ENCODE measurements at regions not wholly inside any gene's neighbourhood (a gene's known extent, or its start where the extent isn't known, plus 50 kb on each side); places are given as distances from the start of the nearest gene placed in this dataset.
"Not testable (repeated sequence)": the region's sequence is repeated elsewhere in the genome, so short reads cannot be mapped to it uniquely, and the experiment has no call there.

DNA sequence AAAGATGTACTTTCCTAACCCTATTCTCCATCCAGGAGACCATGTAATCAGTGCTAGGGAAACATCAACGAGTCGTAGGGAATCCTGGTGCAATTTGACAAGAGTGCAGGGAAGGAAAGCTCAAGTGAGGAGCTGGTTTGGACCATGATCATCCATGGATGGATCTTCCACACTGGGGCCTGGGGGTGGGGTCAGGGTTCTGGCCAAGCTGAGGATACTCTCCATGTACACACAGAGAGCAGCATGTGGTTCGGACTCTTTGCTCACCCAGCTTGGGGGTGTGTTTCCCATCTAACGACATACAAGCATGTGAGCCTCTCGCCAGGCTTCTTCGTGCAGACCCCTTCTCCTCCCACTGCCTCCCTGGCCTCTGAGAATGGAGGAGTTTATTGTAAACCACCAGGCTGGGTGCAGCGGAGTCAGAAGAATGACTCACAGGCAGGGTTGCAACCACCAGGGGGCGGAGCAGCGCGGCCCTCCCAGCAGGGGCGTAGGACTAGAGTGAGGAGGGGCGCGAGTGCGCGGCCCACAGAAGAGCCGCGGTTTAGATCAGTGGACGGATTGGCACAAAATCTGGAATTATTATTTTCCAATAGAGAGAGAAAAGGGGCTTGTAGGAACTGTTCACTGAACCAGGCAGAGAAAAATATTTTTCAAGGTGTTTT, 530.0 kb upstream of the B3GAT1 start:
- DNase-seq = not testable (repeated sequence)

- no peak for DNase-seq
These were observed 529.3 kb upstream of the B3GAT1 start for GRCh38 chr11:134941326-134941725.

GRCh38 chr11:134940441-134941126, 528.5 kb upstream of the B3GAT1 start:
- no peak for DNase-seq

- no peak for DNase-seq
These were observed 527.9 kb upstream of the B3GAT1 start for GRCh38 chr11:134939905-134940304.

GRCh38 chr11:134939031-134939430, 527.0 kb upstream of the B3GAT1 start:
- DNase-seq = no peak

DNA sequence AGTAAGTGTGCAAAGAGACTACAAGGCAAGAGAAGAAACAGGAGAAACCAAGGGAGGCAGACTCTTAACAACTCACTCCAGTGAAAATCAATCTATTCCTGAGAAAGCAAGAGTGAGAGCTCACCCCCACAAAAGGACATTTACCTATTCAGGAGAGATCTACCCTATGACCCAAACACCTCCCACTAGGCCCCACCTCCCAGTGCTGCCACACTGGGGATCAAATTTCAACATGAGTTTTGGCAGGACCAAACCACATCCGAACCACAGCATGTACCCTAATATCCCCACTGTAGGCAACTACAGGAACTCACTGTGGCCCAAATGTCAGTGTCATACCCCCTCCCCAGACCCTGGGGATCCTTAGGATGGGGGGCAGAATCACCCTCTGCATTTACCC, 526.2 kb upstream of the B3GAT1 start:
- no peak for DNase-seq

GRCh38 chr11:134937193-134937592, 525.2 kb upstream of the B3GAT1 start:
- DNase-seq = not testable (repeated sequence)

- DNase-seq = no peak
These were observed 520.7 kb upstream of the B3GAT1 start for GRCh38 chr11:134932761-134933160.

- no peak for DNase-seq
These were observed 513.4 kb upstream of the B3GAT1 start for GRCh38 chr11:134925432-134925831.

DNA sequence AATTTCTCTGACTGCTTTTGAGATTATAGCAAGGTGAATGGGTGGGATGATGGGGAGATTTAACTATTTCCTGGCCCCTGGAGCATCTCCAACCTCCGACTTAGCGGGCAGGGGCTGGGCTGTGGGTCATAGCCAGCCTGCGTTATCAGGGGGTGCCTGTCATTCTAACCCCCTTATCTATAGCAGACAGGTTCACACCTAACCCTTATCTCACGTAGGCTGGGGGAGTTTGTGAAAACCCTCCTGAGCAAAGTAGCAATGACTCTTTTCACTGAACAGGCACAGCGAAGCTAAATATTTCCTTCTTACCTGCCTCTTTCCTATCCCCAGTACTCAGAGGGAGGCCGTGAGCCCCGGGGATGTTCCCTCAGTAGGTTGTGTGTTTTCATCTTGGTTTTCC, 511.4 kb upstream of the B3GAT1 start:
- no peak for DNase-seq

GRCh38 chr11:134921938-134922337, 509.9 kb upstream of the B3GAT1 start:
- DNase-seq = no peak

- DNase-seq = no peak
These were observed 509.0 kb upstream of the B3GAT1 start for GRCh38 chr11:134920851-134921608.

DNA sequence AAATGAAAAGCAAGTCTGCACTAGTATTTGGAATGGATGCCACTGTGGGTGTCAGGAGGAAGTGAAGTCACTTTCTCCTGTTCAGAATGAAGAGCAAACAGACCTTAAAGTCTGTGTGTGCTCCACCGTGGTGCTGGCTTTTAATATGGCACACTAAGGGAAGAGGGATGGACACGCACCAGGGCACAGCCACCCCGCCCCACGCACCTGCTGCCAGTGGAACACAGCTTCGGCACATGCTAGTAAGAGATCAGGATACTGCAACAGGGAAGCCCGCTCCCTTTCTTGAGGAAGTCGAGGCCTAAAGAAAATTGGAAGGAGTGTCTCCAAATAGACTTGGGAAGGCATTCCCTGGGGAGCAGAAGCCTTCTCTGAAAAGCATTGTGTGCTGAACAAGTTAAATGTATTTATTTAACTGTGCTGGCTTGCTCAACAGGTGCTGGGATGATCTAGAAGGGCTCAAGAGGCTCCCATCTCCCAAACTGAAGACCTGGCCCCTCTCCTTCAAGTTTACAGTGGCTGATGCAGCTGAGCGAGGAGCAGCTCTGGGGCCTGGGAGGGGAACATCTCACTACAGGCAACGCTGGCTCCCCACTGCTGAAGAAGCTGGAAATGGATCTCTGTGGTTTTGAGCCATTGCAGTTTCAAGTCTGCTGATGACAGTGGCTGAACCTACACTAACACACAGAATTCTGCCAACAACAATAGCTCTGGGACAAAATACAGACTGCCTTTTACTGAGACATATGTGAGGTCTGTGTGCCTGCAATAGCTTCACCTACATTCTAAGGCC, 504.6 kb upstream of the B3GAT1 start:
- DNase-seq = no peak

GRCh38 chr11:134915881-134916280, 503.8 kb upstream of the B3GAT1 start:
- no peak for DNase-seq

DNA sequence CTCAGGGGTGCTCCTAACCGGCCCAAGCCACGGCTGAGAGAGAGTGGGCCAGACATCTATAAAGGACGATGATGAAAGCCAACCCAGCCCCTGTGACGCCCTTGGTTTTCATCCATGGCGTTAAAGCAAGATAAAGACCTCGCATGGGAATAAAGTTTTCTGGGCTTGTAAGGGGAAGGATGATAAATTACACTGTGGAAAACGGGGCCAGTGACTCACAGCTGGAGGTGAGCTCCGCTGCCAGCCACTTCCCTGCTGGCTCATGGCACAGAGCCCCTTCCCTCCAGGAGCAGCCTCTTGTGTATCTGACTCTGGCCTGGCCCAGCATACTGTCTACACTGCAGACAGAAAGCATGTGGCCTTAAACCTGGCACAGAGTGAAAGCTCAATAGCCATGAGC, 503.2 kb upstream of the B3GAT1 start:
- no peak for DNase-seq

DNA sequence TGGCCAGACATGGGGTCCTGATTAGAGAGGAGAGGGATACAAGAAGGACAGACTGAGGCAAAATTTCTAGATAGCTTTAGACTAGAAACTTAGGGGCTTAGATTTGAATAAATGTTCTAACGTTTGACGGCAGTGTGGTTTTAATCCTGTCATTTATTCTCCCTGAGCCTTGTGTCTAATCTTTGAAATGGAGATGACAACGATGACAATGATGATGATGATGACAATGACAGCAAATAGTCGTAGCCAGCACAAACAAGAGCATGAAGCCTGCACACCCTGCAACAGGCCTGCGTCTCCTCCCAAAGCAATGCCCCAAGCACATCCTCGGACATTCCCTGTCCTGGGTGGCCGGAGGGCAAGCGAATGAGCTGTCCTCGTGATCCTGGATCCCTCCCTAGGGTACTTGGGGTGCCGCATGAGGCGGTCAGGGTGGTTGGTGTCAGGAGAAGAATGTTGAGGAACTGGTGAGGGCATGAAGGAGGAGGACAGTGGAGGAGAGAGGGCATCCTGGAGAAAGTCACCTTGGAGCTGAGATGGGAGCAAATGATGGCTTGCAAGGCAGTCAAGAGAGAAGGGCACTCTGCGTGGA, 502.1 kb upstream of the B3GAT1 start:
- DNase-seq = no peak

GRCh38 chr11:134913391-134913790, 501.3 kb upstream of the B3GAT1 start:
- DNase-seq = no peak

DNA sequence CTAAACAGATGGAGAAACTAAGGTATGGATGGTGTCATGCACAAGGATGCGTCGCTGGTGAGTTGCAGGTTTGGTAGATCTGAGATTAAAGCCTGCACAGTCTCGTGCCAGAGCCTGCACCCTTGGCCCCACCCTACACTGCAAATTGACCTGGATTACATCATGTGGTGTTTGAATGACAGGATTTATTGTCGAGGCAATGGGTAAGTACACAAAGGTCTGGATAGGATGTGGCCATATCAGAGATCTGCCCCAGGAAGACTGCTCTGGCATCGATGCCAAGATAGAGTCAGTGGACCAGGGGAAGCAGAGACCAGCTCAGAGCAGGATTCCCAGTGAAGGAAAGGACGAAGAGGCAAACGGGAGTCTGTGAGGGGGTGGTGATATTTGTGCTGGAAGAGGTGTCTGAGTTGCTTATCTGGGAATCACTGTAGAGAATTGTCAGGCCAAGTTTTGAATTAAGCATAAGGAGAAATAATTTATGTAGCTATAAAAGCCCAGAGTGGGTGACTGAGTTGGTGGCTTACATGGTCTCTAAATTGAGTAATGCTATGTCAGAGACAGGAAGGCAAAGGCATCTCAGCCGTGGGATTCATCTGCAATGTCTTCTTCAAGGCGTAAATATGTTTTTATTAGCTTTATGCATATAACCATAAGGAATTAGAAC, 499.6 kb upstream of the B3GAT1 start:
- DNase-seq = no peak

DNA sequence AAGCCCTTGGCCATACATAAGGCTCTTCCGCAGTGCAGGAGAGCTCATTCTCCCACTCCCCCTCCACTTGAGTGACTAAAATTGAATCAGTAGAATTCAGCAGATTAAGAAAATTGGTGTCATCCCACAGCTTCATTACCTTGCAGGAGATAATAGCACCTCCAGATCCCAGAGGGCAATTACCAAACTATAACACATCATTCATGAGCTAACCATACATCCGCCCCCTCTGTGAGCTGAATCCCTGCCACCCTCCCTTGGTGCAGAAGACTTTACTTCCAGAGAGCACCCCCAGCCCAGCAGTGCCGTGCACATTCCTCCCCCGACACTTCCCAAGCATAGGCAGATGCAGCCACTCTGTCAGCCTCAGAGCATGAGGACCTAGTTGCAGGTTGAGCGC, 496.5 kb upstream of the B3GAT1 start:
- no peak for DNase-seq

GRCh38 chr11:134907636-134908035, 495.6 kb upstream of the B3GAT1 start:
- no peak for DNase-seq

GRCh38 chr11:134906356-134906955, 494.4 kb upstream of the B3GAT1 start:
- no peak for DNase-seq

DNA sequence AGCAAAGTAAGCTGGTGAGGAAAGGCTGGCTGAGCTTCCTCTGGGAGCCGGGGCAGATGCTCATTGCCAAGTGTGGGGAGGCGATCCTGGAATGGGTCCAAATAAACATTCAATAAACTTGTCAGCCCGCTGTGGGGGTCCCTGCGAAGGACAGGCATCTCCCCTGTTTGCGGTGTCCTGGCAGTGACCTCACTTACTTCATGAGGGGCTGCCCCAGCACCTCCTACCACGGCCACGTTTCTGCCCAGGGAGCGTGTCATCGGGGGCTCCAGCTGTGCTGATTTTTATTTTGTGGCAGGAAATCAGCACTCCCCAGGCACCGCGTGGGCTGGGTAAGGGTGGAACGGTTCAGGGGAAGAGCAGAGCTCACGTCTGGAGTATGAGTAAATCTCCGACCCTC, 493.9 kb upstream of the B3GAT1 start:
- no peak for DNase-seq

All from NCI-H2171 (cell line).